ENCODE measurements at regions not wholly inside any gene's neighbourhood (a gene's known extent, or its start where the extent isn't known, plus 50 kb on each side); places are given as distances from the start of the nearest gene placed in this dataset.
"Not testable (repeated sequence)": the region's sequence is repeated elsewhere in the genome, so short reads cannot be mapped to it uniquely, and the experiment has no call there.

DNA sequence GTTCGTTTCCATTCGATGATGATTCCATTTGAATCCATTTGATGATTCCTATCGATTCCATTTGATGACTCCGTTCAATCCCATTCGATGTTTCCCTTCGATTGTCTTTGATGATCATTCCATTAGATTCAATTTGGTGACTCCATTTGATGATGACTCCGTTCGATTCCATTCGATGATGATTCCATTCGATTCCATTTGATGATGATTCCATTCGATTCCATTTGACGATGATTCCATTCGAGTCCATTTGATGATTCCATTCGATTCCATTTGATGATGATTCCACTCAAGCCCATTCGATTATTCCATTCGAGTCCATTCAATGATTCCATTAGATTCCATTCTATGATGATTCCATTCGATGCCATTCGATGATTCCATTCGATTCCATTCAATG, 2730.6 kb downstream of the RPIA start:
- DNase-seq (ENCODE audit: low spot score) = not testable (repeated sequence)

- DNase-seq (ENCODE audit: low spot score) = not testable (repeated sequence)
Measured at GRCh38 chr2:91427148-91427547, 2735.7 kb downstream of the RPIA start.

- DNase-seq (ENCODE audit: low spot score) = not testable (repeated sequence)
Measured at GRCh38 chr2:91441932-91442245, 2750.4 kb downstream of the RPIA start.

DNA sequence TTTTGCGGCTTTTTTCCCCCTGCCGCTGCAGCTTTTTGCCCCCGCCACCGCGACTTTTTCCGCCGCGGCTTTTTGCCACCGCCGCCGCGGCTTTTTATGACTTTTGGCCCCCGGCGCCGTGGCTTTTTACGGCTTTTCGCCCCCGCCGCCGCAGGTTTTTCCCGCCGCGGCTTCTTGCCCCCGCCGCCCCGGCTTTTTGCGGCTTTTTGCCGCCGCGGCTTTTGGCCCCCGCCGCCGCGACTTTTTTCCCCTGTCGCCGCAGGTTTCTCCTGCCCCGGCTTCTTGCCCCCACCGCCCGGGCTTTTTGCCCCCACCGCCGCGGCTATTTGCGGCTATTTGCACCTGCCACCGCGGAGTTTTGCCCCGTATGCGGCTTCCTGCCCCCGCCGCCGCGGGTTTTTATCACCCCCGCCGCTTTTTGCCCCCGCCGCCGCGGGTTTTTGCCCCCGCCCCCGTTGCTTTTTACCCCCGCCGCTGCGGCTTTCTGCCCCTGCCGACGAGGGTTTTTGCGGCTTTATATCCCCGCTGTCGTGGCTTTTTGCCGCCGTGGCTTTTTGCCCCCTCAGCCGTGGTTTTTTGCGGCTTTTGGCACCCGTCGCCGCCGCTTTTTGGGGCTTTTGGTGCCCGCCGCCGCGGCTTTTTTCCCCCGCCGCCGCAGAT, 2750.9 kb downstream of the RPIA start:
- DNase-seq (ENCODE audit: low spot score) = peak; percentile 2

DNA sequence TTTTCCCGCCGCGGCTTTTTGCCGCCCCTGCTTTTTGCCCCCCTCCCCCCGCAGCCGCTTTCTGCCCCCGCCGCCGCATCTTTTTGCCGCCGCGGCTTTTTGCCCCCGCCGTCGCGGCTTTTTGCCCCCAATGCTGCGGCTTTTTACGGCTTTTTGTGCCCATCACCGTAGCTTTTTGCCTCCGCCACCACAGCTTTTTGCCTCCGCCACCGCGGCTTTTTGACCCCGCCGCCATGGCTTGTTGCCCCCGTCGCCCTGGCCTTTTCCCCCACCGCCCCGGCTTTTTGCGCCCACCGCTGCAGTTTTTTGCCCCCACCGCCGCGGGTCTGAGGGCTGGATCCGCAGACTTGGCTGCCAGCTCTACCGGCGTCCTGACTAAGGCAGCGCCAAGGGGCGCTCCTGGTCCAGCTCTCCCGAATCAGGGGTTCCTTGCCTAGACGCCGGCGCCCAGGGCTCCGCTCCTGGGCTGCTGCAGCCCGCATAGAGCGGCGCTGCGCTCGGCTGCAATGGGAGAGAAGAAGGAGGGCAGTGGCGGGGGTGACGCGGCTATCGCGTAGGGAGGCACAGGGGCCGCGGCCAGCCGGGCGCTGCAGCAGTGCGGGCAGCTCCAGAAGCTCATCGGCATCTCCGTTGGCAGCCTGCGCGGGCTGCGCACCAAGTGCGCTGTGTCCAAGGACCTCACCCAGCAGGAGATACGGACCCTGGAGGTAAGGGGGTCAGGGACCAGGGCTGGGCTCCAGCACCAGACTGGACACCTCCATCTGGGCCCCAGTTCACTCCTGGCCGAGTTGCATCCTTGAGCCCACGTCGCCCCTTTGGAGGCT, 2751.6 kb downstream of the RPIA start:
- DNase-seq (ENCODE audit: low spot score) = not testable (repeated sequence)

DNA sequence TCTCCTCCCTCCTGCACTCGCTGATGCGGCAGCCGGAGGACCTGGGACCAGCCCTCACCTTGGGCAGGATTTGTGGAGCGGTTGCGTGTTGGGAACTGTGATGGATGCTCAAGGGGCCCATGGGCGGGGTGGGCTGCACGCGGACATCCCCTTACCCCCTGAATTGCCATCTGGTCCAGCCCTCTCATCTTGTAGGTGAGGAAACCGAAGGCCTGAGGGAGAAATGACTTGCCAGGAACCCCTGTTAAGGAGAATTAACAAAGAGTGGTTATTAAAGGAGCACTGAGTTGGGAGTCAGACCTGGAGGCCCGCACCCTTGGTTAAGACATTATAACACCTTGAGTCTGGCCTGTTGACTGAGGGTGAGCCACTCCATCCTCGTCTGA, 2752.2 kb downstream of the RPIA start:
- DNase-seq (ENCODE audit: low spot score) = not testable (repeated sequence)

- not testable (repeated sequence) for DNase-seq (ENCODE audit: low spot score)
Measured at GRCh38 chr2:91445705-91446104, 2754.2 kb downstream of the RPIA start.

DNA sequence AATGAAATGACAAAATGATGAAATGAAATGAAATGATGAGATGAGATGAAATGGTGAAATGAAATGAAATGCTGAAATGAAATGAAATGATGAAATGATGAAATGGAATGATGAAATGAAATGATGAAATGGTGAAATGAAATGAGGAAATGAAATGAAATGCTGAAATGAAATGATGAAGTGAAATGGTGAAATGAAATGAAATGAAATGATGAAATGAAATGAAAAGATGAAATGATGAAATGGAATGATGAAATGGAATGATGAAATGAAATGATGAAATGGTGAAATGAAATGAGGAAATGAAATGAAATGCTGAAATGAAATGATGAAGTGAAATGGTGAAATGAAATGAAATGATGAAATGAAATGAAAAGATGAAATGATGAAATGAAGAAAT, 2755.0 kb downstream of the RPIA start:
- not testable (repeated sequence) for DNase-seq (ENCODE audit: low spot score)

DNA sequence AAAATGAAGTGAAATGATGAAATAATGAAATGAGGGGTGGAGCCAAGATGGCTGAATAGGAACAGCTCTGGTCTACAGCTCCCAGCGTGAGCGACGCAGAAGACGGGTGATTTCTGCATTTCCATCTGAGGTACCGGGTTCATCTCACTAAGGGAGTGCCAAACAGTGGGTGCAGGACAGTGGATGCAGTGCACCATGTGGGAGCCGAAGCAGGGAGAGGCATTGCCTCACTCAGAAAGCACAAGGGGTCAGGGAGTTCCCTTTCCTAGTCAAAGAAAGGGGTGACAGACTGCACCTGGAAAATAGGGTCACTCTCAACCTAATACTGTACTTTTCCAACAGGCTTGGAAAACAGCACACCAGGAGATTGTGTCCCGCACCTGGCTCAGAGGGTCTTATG, 2755.4 kb downstream of the RPIA start:
- DNase-seq (ENCODE audit: low spot score) = not testable (repeated sequence)

DNA sequence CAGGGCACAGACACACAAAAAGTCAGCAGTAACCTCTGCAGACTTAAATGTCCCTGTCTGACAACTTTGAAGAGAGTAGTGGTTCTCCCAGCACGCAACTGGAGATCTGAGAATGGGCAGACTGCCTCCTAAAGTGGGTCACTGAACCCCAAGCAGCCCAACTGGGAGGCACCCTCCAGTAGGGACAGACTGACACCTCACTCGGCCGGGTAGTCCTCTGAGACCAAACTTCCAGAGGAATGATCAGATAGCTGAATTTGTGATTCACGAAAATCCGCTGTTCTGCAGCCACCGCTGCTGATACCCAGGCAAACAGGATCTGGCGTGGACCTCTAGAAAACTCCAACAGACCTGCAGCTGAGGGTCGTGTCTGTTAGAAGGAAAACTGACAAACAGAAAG, 2756.0 kb downstream of the RPIA start:
- not testable (repeated sequence) for DNase-seq (ENCODE audit: low spot score)

DNA sequence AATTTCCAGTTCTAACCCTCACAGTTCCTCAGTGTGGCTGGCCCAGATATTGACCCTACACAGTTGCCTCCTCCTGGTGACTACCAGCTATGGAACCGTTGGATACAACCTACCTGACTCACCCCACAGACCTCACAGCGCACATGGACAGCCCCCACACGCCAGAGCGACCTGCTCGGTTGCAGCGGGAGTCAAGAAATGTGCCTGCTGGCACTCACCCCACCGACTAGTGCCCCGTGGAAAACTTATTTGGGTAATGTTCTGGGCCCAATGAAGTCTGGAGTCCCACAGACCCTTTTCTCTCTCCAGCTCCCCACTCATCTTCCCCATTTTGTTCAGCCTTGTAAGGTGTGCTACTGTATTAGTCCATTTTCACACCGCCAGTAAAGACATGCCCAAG, 2770.8 kb downstream of the RPIA start:
- DNase-seq (ENCODE audit: low spot score) = not testable (repeated sequence)

DNA sequence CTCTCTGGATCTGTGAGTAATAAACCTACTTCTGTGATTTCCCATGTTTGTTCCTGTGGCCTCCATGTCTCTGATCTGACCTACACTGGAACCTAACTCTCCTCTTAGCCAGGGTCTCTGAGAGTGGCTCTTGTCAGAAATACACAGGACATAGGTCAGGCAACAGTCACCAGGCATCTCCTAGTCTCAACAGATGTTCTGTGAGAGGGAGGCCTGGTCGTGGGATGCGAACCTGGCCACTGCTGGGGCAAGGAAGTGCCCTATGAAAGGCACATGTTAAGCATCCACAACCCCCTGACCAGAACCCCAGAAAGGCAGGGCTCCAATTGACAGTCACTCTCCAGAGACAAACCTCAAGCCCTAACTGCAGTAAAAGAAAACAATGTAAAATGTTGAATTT, 2771.5 kb downstream of the RPIA start:
- not testable (repeated sequence) for DNase-seq (ENCODE audit: low spot score)

- not testable (repeated sequence) for DNase-seq (ENCODE audit: low spot score)
Measured at GRCh38 chr2:91466780-91467363, 2775.4 kb downstream of the RPIA start.

DNA sequence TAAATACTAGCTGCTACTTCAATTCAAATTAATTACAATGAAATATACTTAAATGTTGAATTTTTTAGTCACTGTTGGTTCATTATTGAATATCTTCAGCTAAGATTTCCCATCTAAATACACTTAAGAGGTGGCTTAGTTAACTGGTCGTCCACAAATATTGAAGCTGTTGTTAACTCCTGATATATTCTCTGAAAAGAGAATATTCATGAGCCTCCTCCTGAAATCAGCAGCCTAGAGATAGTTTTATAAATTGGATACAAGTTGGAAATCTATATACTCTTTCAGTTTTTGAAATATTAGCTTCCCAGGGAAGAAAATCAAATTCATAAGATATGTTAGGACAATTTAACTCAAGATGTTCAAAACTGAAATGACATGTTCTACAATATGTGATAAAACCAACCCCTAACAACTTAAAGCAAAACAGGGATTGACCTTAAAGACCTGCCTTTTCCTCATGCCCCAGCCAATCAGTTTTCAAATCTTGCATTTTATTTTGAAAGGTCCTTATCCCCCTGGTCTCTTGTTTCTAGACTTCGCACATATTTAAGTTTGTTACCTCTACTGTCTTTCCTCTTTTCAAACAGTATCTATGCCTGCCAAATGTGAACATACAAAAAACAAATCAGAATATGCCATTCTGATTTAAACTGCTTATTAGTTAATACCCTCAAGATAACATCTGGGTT, 2784.9 kb downstream of the RPIA start:
- DNase-seq (ENCODE audit: low spot score) = not testable (repeated sequence)

GRCh38 chr2:91476936-91477246, 2785.4 kb downstream of the RPIA start:
- DNase-seq (ENCODE audit: low spot score) = not testable (repeated sequence)

DNA sequence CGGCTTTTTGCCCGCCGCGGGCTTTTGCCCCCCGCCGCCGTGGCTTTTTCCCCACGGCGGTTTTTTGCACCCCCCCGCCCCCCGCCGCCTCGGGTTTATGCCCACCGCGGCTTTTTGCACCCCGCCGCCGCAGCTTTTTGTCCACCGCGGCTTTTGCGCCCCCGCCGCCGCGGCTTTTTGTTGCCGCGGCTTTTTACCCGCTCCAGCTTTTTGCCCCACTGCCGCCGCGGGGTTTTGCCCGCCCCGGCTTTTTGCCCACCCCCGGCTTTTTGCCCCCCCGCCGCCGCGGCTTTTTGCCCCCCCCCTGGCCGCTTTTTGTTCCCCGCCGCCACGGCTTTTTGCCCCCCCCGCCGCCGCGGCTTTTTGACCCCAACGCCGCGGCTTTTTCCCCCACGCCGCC, 2785.8 kb downstream of the RPIA start:
- DNase-seq (ENCODE audit: low spot score) = not testable (repeated sequence)

DNA sequence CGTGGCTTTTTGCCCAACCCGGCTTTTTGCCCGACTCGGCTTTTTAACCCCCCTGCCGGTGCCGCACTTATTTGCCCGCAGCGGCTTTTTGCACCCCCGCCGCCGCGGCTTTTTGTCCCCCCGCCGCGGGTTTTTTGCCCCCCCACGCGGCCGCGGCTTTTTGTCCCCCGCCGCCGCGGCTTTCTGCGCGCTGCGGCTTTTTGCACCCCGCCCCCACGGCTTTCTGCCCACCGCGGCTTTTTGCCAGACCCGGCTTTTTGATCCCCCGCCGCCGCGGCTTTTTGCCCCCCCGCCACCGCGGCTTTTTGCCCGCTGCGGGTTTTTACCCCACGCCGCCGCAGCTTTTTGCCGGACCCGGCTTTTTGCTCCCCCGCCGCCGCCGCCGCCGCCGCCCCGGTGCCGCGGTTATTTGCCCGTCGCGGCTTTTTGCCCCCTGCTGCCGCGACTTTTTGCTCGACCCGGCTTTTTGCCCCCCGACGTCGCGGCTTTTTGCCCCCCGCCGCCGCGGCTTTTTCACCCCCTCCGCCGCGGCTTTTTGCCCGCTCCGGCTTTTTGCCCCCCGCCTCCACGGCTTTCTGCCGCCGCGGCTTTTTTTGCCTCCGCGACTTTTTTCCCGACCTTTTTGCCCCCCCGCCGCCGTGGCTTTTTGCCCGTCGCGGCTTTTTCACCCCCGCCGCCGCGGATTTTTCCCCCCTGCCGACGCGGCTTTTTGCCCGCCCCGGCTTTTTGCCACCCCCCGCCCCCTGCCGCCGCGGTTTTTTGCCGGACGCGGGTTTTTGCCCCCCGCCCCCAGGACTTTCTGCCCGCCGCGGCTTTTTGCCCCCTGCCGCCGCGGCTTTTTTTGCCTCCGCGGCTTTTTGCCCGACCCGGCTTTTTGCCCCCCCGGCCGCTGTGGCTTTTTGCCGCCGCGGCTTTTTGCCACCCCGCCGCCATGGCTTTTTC, 2786.5 kb downstream of the RPIA start:
- peak; percentile 18 for DNase-seq (ENCODE audit: low spot score)

DNA sequence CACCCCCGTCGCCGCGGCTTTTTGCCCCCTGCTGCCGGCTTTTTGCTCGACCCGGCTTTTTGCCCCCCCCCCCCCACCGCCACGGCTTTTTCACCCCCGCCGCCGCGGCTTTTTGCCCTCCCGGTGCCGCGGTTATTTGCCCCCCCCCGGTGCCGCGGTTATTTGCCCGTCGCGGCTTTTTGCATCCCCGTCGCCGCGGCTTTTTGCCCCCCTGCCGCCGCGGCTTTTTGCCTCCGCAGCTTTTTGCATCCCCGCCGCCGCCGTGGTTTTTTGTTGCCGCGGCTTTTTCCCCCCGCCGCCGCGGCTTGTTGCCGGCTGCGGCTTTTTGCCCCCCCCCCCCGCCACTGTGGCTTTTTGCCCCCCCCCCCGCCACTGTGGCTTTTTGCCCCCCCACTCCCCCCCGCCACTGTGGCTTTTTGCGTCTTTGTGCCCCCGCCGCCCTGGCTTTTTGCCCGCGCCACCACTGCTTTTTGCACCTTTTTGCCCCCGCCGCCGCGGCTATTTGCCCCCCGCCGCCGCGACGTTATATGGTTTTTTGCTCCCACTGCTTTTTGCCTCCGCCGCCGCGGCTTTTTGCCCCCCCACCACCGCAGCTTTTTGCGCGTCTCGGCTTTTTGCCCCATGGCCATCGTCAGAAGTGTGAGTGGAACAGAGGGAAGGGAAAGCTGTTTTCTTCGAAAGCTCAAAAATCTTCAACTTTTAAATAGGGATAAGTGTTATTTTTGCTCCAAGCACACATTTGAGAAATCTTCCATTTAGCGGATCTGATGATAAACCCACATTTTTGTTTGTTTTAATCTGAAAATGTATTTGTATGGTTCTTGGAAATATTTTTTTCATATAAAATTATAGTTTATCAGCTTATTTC, 2787.6 kb downstream of the RPIA start:
- DNase-seq (ENCODE audit: low spot score) = not testable (repeated sequence)

GRCh38 chr2:91485226-91485625, 2793.8 kb downstream of the RPIA start:
- DNase-seq (ENCODE audit: low spot score) = not testable (repeated sequence)

All from AG08395 (cell line).